HT1080 (cell line): ENCODE measurements at regions not wholly inside any gene's neighbourhood (a gene's known extent, or its start where the extent isn't known, plus 50 kb on each side); places are given as distances from the start of the nearest gene placed in this dataset.
A peak's percentile ranks its signal among the peaks of the same experiment; 100 is the strongest.

Experiments
- DNase-seq: peaks from one replicate; pipeline ENCODE4 v3.0.0-alpha.2; 2015; ENCODE audit warnings: low read depth

- DNase-seq = no peak
These were observed 318.0 kb downstream of the BRINP2 start for GRCh38 chr1:177488722-177489121.

DNA sequence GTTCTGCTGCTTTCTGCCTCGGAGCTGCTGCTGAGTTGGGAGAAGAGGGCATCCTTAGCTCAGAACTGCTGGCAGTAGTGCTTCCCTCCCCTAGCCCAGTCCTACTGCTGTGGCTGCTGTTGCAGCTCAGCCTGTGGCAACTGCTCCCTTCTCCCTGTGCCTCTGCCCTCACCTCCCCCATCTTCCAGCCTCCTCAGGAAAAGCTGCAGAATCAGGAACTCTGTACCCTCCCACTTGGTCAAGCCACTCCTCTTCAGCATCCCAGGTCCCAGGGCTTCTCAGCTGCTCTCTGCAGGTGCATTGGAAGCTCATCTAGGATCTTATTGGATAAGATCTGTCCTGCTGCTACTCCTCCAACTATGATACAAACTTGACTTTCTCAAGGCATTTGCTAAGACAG lies 316.7 kb downstream of the BRINP2 start:
- no peak for DNase-seq

- DNase-seq = no peak
These were observed 310.1 kb downstream of the BRINP2 start for GRCh38 chr1:177480741-177481305.

- no peak for DNase-seq
These were observed 308.8 kb downstream of the BRINP2 start for GRCh38 chr1:177479600-177479999.

- no peak for DNase-seq
These were observed 305.9 kb downstream of the BRINP2 start for GRCh38 chr1:177476676-177477075.

GRCh38 chr1:177472567-177472966 lies 301.8 kb downstream of the BRINP2 start:
- no peak for DNase-seq

DNA sequence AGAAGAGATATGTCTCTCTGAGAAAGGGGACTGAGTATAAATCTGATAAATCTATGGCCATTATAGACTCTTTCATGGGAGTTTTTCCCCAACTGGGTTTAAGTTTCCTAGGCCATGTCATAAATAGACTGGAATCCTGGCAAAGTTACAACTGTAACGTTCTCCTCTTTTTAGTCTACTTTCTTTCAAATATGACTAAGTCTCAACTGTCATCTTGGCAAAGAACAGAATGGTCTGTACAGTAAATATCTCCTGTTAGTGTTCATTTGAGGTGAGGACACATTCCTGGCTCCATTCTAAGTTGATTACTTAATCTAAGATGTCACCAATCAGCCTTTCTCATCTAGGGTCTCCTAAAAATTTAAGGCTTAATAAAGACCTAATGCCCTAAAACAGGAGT lies 300.5 kb downstream of the BRINP2 start:
- DNase-seq = peak; percentile 17

DNA sequence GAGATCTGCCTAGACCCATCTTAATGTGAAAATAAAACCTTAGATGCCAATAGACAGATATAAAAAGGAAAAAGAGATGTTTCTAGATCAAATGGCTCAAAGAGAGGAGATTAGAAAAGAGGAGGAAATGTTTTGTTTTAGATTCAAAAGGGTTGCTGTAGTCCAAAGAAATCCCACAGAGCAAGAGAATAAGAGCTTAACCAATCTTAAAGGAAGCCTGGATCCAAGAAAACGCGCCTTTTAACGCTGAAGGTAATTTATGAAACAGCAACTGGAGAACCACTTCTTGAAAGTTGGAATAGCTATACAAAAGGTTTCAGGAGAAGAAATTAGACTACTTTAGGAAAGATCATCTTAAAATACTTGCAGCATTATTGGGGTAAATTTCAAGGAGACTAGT lies 298.8 kb downstream of the BRINP2 start:
- no peak for DNase-seq

DNA sequence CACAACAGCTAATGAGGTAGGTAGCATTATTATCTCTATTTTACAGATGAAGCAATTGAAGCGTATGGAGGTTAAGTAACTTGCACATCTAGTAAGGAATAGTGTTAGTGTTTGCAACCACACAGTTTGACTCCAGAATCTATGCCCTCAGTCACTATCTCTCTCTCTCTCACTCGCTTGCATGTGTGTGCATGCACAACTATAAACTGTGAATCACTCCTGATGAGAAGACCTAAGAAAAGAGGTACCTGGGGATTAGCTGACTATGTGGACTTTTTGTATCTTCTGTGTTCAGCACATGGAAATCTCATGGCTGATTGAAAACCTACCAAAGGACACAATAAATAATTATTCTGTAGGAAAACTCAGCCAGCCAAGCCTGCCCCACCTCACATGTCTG lies 295.5 kb downstream of the BRINP2 start:
- DNase-seq = no peak

GRCh38 chr1:177464686-177465085 lies 293.9 kb downstream of the BRINP2 start:
- DNase-seq = no peak

DNA sequence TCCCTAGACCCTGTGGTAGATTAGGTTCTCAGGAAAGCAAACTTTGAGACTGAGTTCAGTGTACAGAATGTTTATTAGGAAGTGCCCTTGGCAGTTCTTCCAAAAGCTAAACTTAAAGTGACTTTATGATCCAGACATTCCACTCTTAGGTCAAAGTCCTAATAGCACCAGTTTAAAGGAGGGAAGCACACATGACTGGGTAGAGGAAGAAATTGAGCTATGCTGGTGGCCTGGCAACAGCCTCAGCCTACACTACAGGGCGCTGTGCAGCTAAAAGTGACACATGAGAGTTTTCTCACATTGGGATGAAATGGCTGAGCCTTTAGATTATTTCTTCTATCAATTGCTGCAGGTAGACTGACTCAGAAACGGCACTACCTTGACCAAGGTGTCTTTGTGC lies 280.4 kb downstream of the BRINP2 start:
- DNase-seq = no peak

- peak; percentile 34 for DNase-seq
These were observed 278.0 kb downstream of the BRINP2 start for GRCh38 chr1:177448652-177449357.

- DNase-seq = no peak
These were observed 277.4 kb downstream of the BRINP2 start for GRCh38 chr1:177448036-177448615.

GRCh38 chr1:177444997-177445746 lies 274.4 kb downstream of the BRINP2 start:
- no peak for DNase-seq

DNA sequence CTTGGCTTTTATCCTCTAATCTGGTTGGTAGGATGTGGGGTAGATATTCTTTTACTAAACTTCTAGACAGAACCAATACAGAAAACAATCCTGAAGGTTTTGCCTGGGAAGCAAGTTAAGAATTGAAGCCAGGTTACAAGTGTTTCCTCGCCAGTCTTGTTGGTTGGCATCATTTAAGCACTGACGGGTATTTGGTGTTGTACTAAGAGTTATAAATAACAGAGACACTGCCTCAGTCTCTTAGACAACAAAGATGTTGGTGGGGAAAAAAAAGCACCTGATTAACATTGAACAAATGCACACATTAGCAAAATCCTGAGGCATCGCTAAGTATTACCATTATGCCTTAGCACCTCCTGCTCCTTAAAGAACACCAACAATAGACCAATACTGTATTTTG lies 272.2 kb downstream of the BRINP2 start:
- no peak for DNase-seq

- no peak for DNase-seq
These were observed 271.8 kb downstream of the BRINP2 start for GRCh38 chr1:177442584-177442983.

DNA sequence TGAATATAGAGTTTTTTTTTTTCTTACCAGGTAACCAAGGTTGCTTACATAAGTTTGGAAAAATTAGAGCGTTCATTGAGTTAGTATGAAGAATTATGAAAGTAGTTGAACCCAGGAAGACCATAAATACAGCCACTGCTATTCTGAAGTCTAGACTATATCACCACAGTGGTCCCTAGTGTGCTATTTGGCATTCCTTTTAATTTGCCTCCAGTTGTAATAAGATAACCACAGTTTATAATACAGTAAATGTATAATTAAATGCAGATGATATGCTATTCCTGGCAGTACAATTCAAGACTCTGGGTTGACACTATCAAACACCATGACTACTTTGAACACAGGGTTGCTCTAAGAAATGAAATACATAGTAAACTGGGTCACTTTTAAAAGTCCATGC lies 270.5 kb downstream of the BRINP2 start:
- DNase-seq = no peak

GRCh38 chr1:177440821-177441220 lies 270.1 kb downstream of the BRINP2 start:
- DNase-seq = no peak

GRCh38 chr1:177439301-177439700 lies 268.5 kb downstream of the BRINP2 start:
- peak; percentile 46 for DNase-seq

DNA sequence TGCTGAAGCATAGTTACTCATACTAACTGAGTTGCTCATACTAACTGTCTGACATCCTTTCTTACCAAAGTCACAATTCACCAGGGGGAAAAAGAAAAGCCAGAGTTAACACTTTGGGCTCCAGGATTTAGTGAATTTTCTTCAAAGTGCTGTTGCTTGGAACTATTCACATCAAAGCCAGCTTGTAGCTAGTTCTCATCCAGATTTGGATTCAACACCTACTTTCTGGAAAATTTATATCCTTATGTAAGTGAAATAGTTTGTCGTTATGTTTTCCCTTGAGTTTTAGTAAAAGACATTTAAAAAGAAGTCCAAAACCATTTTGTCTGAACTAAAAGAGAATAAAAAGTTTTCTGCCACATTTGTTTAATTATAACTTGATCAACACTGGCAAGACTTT lies 264.6 kb downstream of the BRINP2 start:
- no peak for DNase-seq

- DNase-seq = no peak
These were observed 262.1 kb downstream of the BRINP2 start for GRCh38 chr1:177432897-177433296.

GRCh38 chr1:177431123-177431522 lies 260.4 kb downstream of the BRINP2 start:
- no peak for DNase-seq
